HG03457 (cell line): ENCODE measurements at regions not wholly inside any gene's neighbourhood (a gene's known extent, or its start where the extent isn't known, plus 50 kb on each side); places are given as distances from the start of the nearest gene placed in this dataset.
"Not testable (repeated sequence)": the region's sequence is repeated elsewhere in the genome, so short reads cannot be mapped to it uniquely, and the experiment has no call there.

Experiments used
- ATAC-seq: cut with Tn5 transposase; IDR thresholded peaks from one replicate; pipeline ENCODE4 v1.9.1; 2021; ENCODE audit warnings: moderate number of reproducible peaks; ENCODE audit not compliant: unreplicated experiment

DNA sequence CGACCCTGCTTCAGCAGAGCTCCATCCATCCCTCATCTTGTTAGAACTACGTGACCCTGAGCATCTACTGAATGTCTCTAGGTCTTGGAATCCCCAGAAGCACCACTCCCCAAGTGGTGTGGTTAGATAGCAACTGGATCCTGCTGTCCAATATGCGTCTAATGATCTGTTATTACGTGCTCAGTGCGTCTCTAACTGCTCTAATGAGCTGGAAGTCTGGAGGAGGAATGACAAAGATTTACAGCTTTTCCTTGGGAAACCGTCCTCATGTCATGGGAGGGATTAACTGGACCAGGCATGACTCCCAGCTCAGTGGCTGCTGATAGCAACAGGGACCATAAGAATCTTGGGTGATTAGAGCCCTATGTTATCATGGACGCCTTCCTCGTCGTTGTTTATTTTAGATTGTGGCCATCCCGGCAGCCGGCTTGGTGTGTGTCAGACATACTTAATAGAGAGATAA, 150.9 kb downstream of the HS3ST3B1 start:
- ATAC-seq = no peak

DNA sequence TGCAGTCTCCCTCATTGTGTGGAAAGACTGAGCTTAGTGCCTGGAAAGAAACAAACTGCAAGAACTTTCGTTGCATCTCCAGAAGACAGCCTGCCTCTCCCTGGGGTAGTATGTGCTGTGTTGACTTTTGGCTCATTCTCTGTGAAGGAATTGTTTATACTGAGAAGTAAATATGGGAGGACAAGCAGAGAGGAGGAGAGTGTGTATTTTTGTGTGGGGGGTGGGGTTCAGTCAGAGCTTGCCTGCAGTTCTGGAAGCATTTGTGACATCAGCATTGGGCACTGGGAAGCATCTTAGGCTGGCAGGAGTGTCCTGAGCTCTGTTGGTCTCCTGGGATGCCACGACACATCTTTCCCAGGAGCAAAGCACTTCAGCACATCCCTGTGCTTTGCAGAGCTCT, 147.9 kb downstream of the HS3ST3B1 start:
- no peak for ATAC-seq

DNA sequence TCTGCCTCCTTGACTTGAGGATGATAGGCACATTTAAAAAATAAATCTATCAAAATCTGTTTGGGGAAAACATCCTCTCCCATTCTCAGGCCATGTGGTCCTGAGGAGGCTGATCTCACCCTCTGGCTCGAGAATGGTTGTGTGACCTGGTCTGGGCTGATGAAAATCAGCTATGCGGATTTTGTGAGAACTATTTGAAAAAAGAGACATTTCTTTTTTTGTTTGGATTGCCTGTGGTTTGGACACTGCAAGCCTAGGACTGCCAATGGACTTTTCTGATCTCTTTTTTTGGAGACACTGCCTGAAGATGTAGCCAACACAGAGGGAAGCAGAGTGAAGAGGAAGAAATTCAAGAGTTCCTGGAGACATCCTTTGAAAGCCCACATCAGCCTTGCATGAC, 145.9 kb downstream of the HS3ST3B1 start:
- ATAC-seq = no peak

DNA sequence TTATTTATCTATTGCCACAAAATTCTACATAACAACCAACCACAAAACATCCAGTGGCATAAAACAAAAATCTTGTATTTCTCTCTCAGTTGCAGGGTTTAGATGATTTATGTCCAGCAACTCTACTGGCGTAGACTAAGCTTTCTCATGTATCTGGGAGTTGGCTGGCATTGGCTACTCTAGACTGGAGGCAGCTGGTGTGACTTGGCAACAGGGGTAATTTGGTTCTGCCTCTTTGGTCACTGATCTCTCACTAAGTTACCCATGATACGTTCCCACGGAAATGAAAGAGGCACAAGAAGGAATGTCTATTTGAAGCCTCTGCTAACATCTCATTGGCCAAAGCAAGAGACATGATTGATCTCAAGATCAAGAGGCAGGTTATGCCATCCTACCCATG, 144.0 kb downstream of the HS3ST3B1 start:
- ATAC-seq = no peak

DNA sequence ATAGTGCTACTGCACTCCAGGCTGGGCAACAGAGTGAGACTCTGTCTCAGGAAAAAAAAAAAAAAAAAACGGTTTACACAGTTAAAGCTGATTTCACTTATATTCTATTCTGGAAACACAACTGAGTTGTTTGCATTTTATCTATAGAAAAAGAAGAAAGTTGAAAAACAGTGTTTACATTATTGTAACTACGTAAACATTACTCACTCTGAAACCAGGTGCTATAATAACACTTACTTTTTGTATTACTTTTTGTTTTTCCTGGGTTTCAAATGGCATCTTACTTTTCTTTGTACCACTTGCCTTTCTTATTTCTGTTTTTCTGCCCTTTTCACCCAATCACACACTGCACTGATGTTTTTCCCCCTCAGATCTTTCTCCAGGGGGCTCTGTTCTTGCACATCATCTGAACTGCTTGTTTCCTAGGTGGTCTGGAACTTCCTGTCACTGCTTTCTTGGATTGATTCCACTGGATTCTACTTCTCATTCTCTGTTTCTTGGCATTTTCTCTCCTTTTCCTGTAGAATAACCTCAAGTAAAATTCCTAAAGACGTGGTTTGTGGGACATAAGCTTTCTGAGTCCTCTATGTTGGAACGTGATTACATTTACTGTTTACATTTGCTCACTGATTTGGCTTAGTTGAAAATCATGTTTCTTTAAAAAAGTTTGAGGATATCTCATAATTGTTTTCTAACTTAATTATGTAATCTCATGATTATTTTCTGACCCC, 142.1 kb downstream of the HS3ST3B1 start:
- no peak for ATAC-seq

DNA sequence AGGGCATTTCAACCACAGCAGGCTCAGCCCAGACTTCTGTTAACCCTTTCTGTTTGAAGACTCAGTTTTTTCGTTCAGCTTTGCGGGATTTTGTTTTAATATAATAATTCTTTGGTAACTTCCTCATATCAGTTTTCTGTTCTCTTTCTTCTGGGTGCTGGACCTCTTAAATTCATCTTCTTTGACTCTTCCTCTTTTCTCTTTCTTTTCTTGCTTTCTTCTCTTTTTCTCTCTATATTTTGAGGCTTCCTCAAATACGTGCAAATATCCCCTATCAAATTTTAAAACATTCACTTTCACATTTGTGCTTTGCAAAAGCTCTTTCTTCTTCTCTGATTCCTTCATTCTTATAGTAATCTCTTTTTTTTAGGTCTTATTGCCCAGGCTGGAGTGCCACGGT, 136.3 kb downstream of the HS3ST3B1 start:
- no peak for ATAC-seq

DNA sequence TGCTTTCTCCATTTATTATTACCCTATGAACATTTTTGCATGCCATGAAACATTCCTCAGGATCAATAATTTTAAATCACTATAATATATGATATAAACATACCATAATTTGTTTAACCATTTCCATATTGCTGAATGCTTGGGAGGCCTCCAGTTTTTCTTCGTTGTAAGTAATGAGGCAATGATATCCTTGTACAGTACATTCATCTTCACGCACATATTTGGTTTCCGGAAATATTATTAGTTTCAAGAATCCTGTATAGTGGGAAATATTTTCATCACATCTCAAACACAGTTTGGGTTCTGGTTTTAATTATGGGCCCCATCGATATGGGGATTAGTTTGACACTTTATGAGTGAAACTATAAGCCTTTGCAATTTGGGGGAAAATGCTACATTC, 135.4 kb downstream of the HS3ST3B1 start:
- no peak for ATAC-seq

DNA sequence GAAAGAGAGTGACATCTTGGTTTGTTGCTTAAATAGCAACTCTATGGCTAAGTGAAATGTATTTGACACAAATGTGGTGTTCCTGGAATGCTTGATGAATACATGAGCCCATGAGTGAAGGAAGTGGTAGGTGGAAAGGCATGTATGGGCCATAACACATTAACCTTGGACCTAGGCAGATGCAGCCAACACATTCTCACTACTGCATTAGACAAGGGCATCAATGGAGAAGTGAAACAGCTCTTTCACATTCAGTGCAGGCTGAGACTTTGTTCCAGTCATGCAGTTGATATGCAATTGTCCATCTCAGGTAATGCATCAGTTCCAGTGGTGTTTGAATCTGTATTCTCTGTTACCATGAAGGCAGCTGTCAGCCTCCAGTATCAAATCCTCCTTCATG, 133.6 kb downstream of the HS3ST3B1 start:
- ATAC-seq = peak; percentile 92

DNA sequence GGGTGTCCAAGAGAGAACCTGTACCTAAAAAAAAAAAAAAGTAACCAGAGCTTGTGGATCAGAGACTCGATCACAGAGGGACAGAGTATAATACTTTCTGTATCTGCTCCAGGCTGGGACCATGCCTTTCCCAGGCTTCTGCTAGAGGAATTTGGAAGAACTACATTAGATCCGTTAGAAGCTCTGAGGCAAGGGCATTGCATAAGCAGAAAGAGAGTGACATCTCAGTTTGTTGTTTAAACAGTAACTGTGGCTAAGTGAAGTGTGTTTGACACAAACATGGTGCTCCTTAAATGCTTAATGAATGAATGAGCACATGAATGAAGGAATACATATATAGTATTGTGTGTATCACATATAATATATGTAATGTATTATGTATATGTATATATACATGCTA, 131.2 kb downstream of the HS3ST3B1 start:
- no peak for ATAC-seq

DNA sequence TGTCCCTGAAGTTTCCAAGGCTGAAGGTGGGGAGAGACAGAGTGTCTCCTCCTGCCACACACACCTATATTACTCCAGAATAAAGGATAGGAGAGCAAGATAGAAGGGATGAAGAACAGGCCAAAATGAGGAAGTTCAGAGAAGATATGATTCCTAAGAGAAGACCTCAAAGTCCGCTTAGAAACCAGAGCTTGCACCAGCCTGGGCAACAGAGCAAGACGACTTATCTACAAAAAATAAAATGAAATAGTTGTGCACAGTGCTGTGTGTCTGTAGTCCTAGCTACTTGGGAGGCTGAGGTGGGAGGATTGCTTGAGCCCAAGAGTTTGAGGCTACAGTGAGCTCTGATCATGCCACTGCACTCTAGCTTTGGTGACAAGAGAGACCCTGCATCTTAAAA, 128.2 kb downstream of the HS3ST3B1 start:
- no peak for ATAC-seq

DNA sequence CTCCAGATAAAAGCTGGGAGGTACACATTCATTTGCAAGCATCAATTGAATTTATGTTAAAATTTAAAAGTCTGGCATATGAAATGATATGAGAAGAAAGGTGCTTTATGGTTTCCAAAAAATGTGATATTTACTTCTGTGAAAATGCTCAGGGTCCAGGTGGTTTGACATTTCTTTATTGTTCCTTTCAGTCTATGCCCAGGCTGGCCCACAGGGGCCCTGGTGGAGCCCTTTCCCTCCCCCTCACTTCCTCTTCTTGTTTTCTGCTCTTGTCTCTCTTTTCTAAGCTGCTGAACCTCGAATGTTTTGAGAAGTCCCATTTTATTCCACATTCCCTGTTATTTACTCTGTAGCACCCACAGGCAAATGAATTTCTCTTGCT, 127.8 kb downstream of the HS3ST3B1 start:
- peak; percentile 57 for ATAC-seq

DNA sequence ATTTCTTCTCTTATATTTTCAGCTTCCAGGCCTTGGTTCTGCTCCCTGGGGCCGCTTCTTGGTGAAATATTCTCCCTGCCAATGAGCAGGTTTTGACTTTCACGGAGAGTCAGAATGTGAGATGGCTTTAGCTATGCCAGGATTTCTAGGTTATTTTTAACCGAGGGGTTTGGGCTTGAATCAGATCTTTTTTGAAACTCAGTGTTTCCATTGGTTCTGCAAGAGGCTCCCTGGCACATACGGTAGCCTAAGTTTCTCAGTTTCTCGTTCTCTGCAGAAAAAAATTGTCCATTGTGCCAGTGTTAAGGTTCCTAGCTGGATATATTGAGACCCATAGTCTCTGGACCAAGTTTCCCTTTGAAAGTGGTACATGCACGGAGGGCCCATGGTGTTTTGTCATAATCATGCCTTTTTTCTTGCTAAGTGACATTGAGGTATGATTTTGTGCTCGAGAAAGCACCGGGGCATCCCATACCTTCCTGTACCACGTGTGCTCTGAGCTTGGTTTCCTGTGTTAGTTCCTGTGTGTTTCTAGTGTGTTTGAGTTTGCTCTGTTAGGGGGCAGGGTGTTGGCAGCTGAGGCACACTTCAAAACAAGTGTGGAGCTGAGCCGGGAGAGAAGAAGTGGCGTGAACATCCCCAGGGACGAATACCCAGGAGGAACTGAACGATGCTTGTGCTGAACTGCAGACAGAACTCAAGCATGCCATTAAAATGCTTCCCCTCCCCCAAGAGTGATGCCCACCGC, 127.2 kb downstream of the HS3ST3B1 start:
- ATAC-seq = peak; percentile 86

DNA sequence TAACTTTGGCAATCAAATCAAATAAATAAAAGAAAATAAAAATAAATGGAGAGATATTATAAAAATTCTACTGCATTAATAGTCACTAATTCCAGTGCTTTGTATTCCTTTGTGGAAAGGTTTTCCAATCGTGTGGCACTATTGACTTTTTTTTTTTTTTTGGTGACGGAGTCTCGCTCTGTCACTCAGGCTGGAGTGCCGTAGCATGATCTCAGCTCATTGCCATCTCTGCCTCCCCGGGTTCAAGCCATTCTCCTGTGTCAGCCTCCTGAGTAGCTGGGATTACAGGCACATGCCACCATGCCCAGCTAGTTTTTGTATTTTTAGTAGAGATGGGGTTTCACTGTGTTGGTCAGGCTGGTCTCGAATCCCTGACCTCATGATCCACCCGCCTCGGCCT, 122.3 kb downstream of the HS3ST3B1 start:
- not testable (repeated sequence) for ATAC-seq

DNA sequence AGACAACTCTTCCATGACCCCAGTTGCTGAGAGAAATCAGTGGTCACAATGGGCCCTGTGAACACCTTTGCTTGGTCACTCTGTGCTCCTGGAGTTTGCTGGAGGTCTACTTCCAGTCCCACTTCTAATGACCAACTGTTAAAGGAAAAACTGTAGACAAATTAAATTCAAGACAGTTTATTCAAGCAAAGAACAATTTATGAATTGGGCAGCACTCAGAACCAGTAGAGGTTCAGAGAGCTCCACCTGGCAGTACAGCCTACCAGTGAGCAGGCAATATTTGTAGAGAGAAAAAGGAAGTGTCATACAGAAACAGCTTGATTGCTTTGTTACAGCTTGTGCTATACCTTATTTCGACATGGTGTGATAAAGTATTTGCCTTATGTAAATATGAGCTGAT, 116.5 kb downstream of the HS3ST3B1 start:
- no peak for ATAC-seq

DNA sequence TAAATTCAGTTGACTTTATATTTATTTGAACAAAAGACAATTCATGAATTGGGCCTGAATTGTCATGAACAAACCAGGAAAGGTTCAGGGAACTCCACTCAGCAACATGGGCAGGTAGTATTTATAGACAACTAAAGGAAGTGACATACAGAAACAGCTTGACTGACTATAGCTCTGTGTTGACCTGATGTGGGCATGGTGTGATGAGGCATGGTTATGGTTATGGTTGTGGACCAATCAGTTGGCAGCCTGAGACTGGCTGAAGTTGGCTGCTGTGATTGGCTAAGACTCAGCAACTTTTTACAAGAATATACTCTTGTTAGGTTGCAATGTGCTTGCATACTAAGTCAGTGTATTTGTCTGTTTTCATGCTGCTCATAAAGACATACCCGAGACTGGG, 108.4 kb downstream of the HS3ST3B1 start:
- no peak for ATAC-seq

DNA sequence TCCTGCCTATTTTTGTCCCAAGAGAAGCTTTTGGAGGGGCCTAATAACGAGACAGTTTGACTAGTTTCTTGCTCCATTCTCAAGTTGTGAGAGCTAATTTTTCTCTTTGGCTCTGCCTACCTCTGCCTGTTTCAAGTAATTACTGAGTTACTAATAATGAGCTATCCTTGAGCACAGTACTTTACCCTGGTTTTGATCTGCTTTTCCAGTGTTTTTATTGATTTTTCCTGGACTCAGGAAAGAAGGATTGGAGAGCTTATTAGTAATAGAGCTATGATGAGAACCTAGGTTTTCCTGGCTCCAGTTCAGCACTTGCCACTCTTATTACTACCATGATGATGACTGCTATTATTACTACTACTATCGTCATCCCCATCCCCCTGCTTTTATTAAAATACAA, 106.7 kb downstream of the HS3ST3B1 start:
- no peak for ATAC-seq

DNA sequence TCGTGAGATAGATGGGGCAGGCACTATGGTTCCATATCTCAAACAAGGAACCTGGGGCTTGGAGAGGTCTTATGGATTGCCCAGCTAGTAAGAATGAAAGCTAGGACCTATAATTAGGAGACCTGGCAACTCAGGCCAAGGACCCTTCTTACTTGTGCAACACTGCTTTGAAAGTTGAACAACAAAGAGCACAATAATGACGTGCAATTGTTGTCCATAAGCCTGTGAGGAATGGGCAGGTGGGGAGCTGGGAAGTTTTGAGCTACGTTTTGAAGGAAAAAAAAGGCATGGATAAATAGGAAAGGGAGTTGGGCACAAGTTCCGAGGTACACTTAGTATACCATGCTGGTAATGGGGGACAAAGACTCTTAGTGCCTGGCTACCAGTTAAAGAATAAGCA, 104.3 kb downstream of the HS3ST3B1 start:
- no peak for ATAC-seq
